ENCODE measurements at regions not wholly inside any gene's neighbourhood (a gene's known extent, or its start where the extent isn't known, plus 50 kb on each side); places are given as distances from the start of the nearest gene placed in this dataset.
"Not testable (repeated sequence)": the region's sequence is repeated elsewhere in the genome, so short reads cannot be mapped to it uniquely, and the experiment has no call there.

GRCh38 chr15:23859008-23859407, 171.9 kb upstream of the NDN start:
- no peaks in the 10 kb centered on the region for H3K36me3 ChIP-seq
- no peak overlapping the region for H3K4me3 ChIP-seq
- DNase-seq (ENCODE audit: extremely low spot score) = no peak
- intact Hi-C loops (cut with DNase I) = loop anchor here (10.0 kb wide), 1 partner anchor 84 kb away; no protein-coding TSS in a partner anchor
- 86% methylated on average over 5 of the region's 5 CpGs for WGBS
- H3K4me1 ChIP-seq = no peaks in the 10 kb centered on the region
- TF ChIP-seq EP300 (IDR thresholded peaks at IDR 0.05) = no peak
- no peak for TF ChIP-seq POLR2A (IDR thresholded peaks at IDR 0.05; ENCODE audit: low read depth)
- TF ChIP-seq CTCF (IDR thresholded peaks at IDR 0.05) = no peak
- no peak for TF ChIP-seq POLR2AphosphoS5 (IDR thresholded peaks at IDR 0.05)
- no peaks in the 10 kb centered on the region for H3K9me3 ChIP-seq
- H3K27me3 ChIP-seq = peaks cover 0 to 28% (median 0%) of the 10 kb centered on the region in 4 donors
- no peak overlapping the region for H3K27ac ChIP-seq (replicated peaks in 1 of 4)

GRCh38 chr15:23860290-23861245, 173.5 kb upstream of the NDN start:
- TF ChIP-seq CTCF (IDR thresholded peaks at IDR 0.05) (no peak), EP300 (IDR thresholded peaks at IDR 0.05) (no peak), POLR2AphosphoS5 (IDR thresholded peaks at IDR 0.05) (no peak), POLR2A (IDR thresholded peaks at IDR 0.05; ENCODE audit: low read depth) (no peak)
- intact Hi-C loops (cut with DNase I) = loop anchor here (5.0 kb wide), 1 partner anchor 218 kb away; no protein-coding TSS in a partner anchor
- peaks cover 0 to 28% (median 0%) of the 10 kb centered on the region in 4 donors for H3K27me3 ChIP-seq
- no peak overlapping the region for H3K27ac ChIP-seq (replicated peaks in 1 of 4)
- WGBS = 63% methylated on average over 25 of the region's 31 CpGs
- H3K4me3 ChIP-seq = no peak overlapping the region
- DNase-seq (ENCODE audit: extremely low spot score) = peak; percentile 90
- H3K9me3 ChIP-seq = no peaks in the 10 kb centered on the region
- no peaks in the 10 kb centered on the region for H3K36me3 ChIP-seq
- H3K4me1 ChIP-seq = no peaks in the 10 kb centered on the region

DNA sequence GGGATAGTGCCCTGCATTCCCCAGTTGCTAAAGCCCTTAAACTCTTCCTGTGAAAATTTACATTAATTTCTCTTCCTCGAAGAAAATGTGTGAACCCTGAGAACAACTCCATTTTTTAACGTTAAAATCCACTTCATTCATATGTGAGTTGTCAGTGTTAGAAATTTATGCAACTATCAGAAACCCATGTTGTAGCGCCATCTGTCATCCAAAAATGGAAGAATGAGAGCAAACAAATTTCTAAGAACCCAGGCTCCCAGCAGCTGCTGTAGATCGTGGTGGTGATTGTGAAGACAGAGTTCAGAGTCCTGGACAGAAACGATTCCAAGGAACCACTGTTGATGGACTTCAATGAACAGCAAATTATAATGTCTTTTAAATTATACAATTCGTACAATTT, 179.7 kb upstream of the NDN start:
- TF ChIP-seq EP300 (IDR thresholded peaks at IDR 0.05) (no peak), CTCF (IDR thresholded peaks at IDR 0.05) (no peak), POLR2A (IDR thresholded peaks at IDR 0.05; ENCODE audit: low read depth) (no peak), POLR2AphosphoS5 (IDR thresholded peaks at IDR 0.05) (no peak)
- H3K36me3 ChIP-seq = no peaks in the 10 kb centered on the region
- H3K27me3 ChIP-seq = peaks cover 0 to 8% (median 0%) of the 10 kb centered on the region in 4 donors
- no peak overlapping the region for H3K4me3 ChIP-seq
- WGBS = 31% methylated on average over 6 of the region's 6 CpGs
- intact Hi-C loops (cut with DNase I) = no loop called here
- H3K4me1 ChIP-seq = peaks cover 0 to 3% (median 0%) of the 10 kb centered on the region in 4 donors
- H3K9me3 ChIP-seq = no peaks in the 10 kb centered on the region
- H3K27ac ChIP-seq (replicated peaks in 1 of 4) = no peak overlapping the region
- DNase-seq (ENCODE audit: extremely low spot score) = no peak

DNA sequence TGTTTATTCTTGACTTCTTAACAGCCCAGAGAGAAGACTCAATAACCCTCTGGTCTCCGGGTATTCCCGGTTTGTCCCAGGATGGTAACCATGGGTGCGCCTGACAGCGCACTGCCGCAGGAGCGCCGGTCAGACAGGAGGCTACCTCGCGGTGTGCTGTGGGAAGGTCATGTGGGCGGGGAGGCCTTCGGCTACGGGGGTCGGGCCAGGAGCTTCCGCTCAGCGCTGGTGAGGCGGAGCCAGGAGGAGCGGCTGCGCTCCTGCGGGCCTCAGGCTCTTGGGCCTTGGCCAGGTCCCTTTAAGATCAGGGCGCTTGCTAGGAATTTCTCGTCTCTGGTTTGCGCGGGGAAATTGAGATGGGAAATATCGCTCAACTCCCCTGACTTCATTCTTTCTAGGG, 182.3 kb upstream of the NDN start:
- H3K27ac ChIP-seq (replicated peaks in 1 of 4) = no peak overlapping the region
- no peak for DNase-seq (ENCODE audit: extremely low spot score)
- H3K27me3 ChIP-seq = peaks cover 0 to 8% (median 0%) of the 10 kb centered on the region in 4 donors
- H3K36me3 ChIP-seq = no peaks in the 10 kb centered on the region
- WGBS = 28% methylated on average over 14 of the region's 24 CpGs
- no peaks in the 10 kb centered on the region for H3K9me3 ChIP-seq
- peaks cover 0 to 3% (median 0%) of the 10 kb centered on the region in 4 donors for H3K4me1 ChIP-seq
- TF ChIP-seq POLR2AphosphoS5 (IDR thresholded peaks at IDR 0.05) (no peak), POLR2A (IDR thresholded peaks at IDR 0.05; ENCODE audit: low read depth) (no peak), EP300 (IDR thresholded peaks at IDR 0.05) (no peak), CTCF (IDR thresholded peaks at IDR 0.05) (no peak)
- peak overlapping the region in 2 of 4 donors; percentile 27 to 29 for H3K4me3 ChIP-seq
- intact Hi-C loops (cut with DNase I) = no loop called here

GRCh38 chr15:23873613-23874012, 186.5 kb upstream of the NDN start:
- H3K27ac ChIP-seq (replicated peaks in 1 of 4); H3K4me1 ChIP-seq; H3K36me3 ChIP-seq; DNase-seq (ENCODE audit: extremely low spot score); H3K4me3 ChIP-seq; H3K9me3 ChIP-seq: not testable (repeated sequence)
- 90% methylated on average over 8 of the region's 8 CpGs for WGBS
- intact Hi-C loops (cut with DNase I) = loop anchor here (10.0 kb wide), 2 partner anchors 59 to 269 kb away; no protein-coding TSS in a partner anchor
- peaks cover 0 to 27% (median 0%) of the 10 kb centered on the region in 4 donors for H3K27me3 ChIP-seq

Measured in esophagus muscularis mucosa (tissue), 4 donors.